ENCODE measurements at regions not wholly inside any gene's neighbourhood (a gene's known extent, or its start where the extent isn't known, plus 50 kb on each side); places are given as distances from the start of the nearest gene placed in this dataset.

GRCh38 chr10:52484206-52485065 is 170.4 kb downstream of the DKK1 start:
- no peak for DNase-seq (ENCODE audit: low read depth)
- no peak overlapping the region for H3K4me3 ChIP-seq (ENCODE audit: low read length)
- no peak for TF ChIP-seq CTCF (conservative IDR thresholded peaks at IDR 0.05; ENCODE audit: low read depth, low read length)

GRCh38 chr10:52485462-52485861 is 171.4 kb downstream of the DKK1 start:
- no peak overlapping the region for H3K4me3 ChIP-seq (ENCODE audit: low read length)
- TF ChIP-seq CTCF (conservative IDR thresholded peaks at IDR 0.05; ENCODE audit: low read depth, low read length), result no peak
- DNase-seq (ENCODE audit: low read depth), result no peak

GRCh38 chr10:52486840-52487611 is 172.9 kb downstream of the DKK1 start:
- H3K4me3 ChIP-seq (ENCODE audit: low read length), result no peak overlapping the region
- DNase-seq (ENCODE audit: low read depth), result peak; percentile 81
- no peak for TF ChIP-seq CTCF (conservative IDR thresholded peaks at IDR 0.05; ENCODE audit: low read depth, low read length)

GRCh38 chr10:52488606-52489485 is 174.8 kb downstream of the DKK1 start:
- H3K4me3 ChIP-seq (ENCODE audit: low read length), result no peak overlapping the region
- DNase-seq (ENCODE audit: low read depth), result no peak
- TF ChIP-seq CTCF (conservative IDR thresholded peaks at IDR 0.05; ENCODE audit: low read depth, low read length), result peak; percentile 47

- TF ChIP-seq CTCF (conservative IDR thresholded peaks at IDR 0.05; ENCODE audit: low read depth, low read length), result no peak
- no peak overlapping the region for H3K4me3 ChIP-seq (ENCODE audit: low read length)
- DNase-seq (ENCODE audit: low read depth), result no peak
Observed at GRCh38 chr10:52491246-52491995, 177.3 kb downstream of the DKK1 start.

- DNase-seq (ENCODE audit: low read depth), result no peak
- no peak for TF ChIP-seq CTCF (conservative IDR thresholded peaks at IDR 0.05; ENCODE audit: low read depth, low read length)
- no peak overlapping the region for H3K4me3 ChIP-seq (ENCODE audit: low read length)
Observed at GRCh38 chr10:52499281-52499680, 185.2 kb downstream of the DKK1 start.
